GM13976 (cell line): ENCODE measurements at regions not wholly inside any gene's neighbourhood (a gene's known extent, or its start where the extent isn't known, plus 50 kb on each side); places are given as distances from the start of the nearest gene placed in this dataset.
"Not testable (repeated sequence)": the region's sequence is repeated elsewhere in the genome, so short reads cannot be mapped to it uniquely, and the experiment has no call there.

Source experiments
- DNase-seq: peaks from one replicate; pipeline ENCODE4 v3.0.0; 2012; ENCODE audit warnings: low spot score
- in situ Hi-C: fragments of 300-500 bp; cut with MboI; formaldehyde crosslinking; loops from one replicate; pipeline ENCODE4 v1.12.0; 2022; ENCODE audit warnings: low sequenced_read_pairs, mixed read lengths, inconsistent platforms; ENCODE audit not compliant: unreplicated experiment
- TF ChIP-seq, protein P1 (sequence below): IDR thresholded peaks from 2 replicates; pipeline ENCODE4 v1.5.1; 2012; ENCODE audit warnings: borderline replicate concordance, mild to moderate bottlenecking; ENCODE audit not compliant: insufficient read depth; ENCODE audit errors: extremely low read depth, missing control alignments, control extremely low read depth

- TF ChIP-seq, protein P1, sequence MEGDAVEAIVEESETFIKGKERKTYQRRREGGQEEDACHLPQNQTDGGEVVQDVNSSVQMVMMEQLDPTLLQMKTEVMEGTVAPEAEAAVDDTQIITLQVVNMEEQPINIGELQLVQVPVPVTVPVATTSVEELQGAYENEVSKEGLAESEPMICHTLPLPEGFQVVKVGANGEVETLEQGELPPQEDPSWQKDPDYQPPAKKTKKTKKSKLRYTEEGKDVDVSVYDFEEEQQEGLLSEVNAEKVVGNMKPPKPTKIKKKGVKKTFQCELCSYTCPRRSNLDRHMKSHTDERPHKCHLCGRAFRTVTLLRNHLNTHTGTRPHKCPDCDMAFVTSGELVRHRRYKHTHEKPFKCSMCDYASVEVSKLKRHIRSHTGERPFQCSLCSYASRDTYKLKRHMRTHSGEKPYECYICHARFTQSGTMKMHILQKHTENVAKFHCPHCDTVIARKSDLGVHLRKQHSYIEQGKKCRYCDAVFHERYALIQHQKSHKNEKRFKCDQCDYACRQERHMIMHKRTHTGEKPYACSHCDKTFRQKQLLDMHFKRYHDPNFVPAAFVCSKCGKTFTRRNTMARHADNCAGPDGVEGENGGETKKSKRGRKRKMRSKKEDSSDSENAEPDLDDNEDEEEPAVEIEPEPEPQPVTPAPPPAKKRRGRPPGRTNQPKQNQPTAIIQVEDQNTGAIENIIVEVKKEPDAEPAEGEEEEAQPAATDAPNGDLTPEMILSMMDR, result no peak
Observed at GRCh38 chr17:55926276-55926990, 175.6 kb downstream of the PCTP start.

DNA sequence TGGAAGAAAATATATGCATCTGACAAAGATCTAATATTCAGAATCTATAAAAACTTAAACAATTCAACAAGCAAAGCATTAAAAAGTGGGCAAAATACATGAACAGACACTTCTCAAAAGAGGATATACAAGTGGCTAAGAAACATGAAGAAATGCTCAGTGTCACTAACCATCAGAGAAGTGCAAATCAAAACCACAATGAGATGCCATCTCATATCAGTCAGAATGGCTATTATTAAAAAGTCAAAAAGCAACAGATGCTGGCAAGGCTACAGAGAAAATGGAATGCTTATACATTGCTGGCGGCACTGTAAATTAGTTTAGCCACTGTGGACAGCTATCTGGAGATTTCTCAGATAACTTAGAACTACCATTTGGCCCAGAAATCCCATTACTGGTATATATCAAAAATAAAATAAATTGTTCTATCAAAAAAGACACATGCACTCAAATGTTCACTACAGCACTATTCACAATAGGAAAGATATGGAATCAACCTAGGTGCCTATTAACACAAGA lies 179.5 kb downstream of the PCTP start:
- in situ Hi-C loops, result no loop called here
- TF ChIP-seq, protein P1, result no peak
- no peak for DNase-seq

More at GRCh38 chr17:55926276-55926990, 175.6 kb downstream of the PCTP start:
- DNase-seq, result no peak
- in situ Hi-C loops, result no loop called here

GRCh38 chr17:55931446-55931845 lies 180.6 kb downstream of the PCTP start:
- TF ChIP-seq, protein P1, result no peak
- in situ Hi-C loops, result no loop called here
- DNase-seq, result no peak

DNA sequence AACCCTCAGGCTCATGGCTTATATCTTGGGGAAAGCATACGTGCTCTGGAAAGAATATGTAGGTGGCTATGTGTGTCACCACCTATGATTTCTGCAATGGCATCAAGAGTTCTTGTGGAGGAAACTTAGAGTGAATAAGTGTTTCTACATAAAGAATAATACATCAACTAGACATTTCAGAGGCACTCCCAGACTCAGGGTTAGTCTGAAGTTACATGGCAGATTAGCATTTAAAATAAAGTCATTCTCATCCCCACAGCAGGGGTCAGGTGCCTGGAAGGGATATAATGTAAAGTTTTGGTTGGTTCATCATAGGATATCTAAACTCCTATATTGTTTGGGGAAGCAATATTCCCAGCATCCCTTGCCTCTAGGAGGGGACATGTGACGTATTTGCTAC lies 182.1 kb downstream of the PCTP start:
- TF ChIP-seq, protein P1, result no peak

DNA sequence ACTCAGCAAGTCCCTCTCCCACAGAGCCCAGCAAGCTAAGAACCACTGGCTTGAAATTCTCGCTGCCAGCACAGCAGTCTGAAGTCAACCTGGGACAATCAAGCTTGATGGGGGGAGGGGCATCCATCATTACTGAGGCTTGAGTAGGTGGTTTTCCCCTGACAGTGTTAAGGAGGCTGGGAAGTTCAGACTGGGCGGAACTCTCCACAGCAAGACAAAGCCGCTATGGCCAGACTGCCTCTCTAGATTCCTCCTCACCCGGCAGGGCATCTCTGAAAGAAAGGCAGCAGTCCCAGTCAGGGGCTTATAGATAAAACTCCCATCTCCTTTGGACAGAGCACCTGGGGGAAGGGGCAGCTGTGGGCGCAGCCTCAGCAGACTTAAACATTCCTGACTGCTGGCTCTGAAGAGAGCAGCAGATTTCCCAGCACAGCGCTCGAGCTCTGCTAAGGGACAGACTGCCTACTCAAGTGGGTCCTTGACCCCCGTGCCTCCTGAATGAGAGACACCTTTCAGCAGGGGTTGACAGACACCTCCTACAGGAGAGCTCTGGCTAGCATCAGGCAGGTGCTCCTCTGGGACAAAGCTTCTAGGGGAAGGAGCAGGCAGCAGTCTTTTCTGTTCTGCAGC lies 188.4 kb downstream of the PCTP start:
- in situ Hi-C loops, DNase-seq: not testable (repeated sequence)

More for the DNA sequence above, 182.1 kb downstream of the PCTP start:
- in situ Hi-C loops, result no loop called here
- no peak for DNase-seq

GRCh38 chr17:55959756-55960155 lies 193.5 kb upstream of the ANKFN1 start:
- TF ChIP-seq, protein P1, result no peak
- in situ Hi-C loops, result no loop called here
- DNase-seq, result no peak

GRCh38 chr17:55961386-55961785 lies 191.9 kb upstream of the ANKFN1 start:
- in situ Hi-C loops, result no loop called here
- DNase-seq, result no peak
- TF ChIP-seq, protein P1, result no peak
